SK-N-SH (cell line): ENCODE measurements at regions not wholly inside any gene's neighbourhood (a gene's known extent, or its start where the extent isn't known, plus 50 kb on each side); places are given as distances from the start of the nearest gene placed in this dataset.

Experiments
- CTCF ChIA-PET: fragments of 300-600, 350-600 bp; formaldehyde crosslinking; extraction: SDS; loops from one replicate; lab custom pipeline; 2021; lab: Yijun Ruan, JAX
- POLR2A ChIA-PET: fragments of 350-600 bp; sonication (Branson Sonifier 250); formaldehyde crosslinking; extraction: SDS; loops from one replicate; lab custom pipeline; 2020; ENCODE audit warnings: antibody characterized with exemption, inconsistent platforms; lab: Yijun Ruan, JAX
- DNase-seq: peaks from one replicate; pipeline ENCODE4 v3.0.0; 2012
- H2AFZ ChIP-seq: fragments of 200-600 bp; sonication (generic); 2 replicates; pipeline ENCODE4 v1.8.1; 2016; ENCODE audit warnings: antibody characterized with exemption, mild to moderate bottlenecking, low read depth
- H3F3A ChIP-seq: fragments of 200-600 bp; sonication (generic); replicated peaks from 2 replicates; pipeline ENCODE3; 2016; ENCODE audit warnings: antibody characterized with exemption, mild to moderate bottlenecking; ENCODE audit not compliant: insufficient read depth
- H3K27ac ChIP-seq, 2 experiments: fragments of 200-500 bp in 1 of 2; fragments of 200-600 bp in 1 of 2; sonication (Bioruptor generic) in 1 of 2; sonication (generic), shearing (Covaris generic) in 1 of 2; 2 replicates each; pipeline versions ENCODE4 v1.5.1 to v1.6.1; 2014 to 2016; ENCODE audit warnings: low read depth in 2 of 2, inconsistent platforms in 1 of 2, low read length in 1 of 2, mild to moderate bottlenecking in 1 of 2, mixed read lengths in 1 of 2
- H3K27me3 ChIP-seq: fragments of 200-600 bp; sonication (generic), shearing (Covaris generic); 2 replicates; pipeline ENCODE4 v1.6.1; 2016; ENCODE audit warnings: mixed run types; ENCODE audit not compliant: insufficient read depth
- H3K36me3 ChIP-seq, 2 experiments: fragments of 200-500 bp in 1 of 2; fragments of 200-600 bp in 1 of 2; sonication (Bioruptor generic) in 1 of 2; sonication (generic) in 1 of 2; replicated peaks in 1 of 2; 2 replicates each; pipeline versions ENCODE3 to v1.5.1; 2014 to 2016; ENCODE audit warnings: low read length in 1 of 2, mild to moderate bottlenecking in 1 of 2; ENCODE audit not compliant: insufficient read depth in 2 of 2, control insufficient read depth in 1 of 2
- H3K4me1 ChIP-seq, 2 experiments: fragments of 200-500 bp in 1 of 2; fragments of 200-600 bp in 1 of 2; sonication (Bioruptor generic) in 1 of 2; sonication (generic), shearing (Covaris generic) in 1 of 2; 2 replicates each; pipeline versions ENCODE4 v1.5.1 to v1.6.1; 2014 to 2016; ENCODE audit warnings: low read depth in 1 of 2, low read length in 1 of 2, mixed run types in 1 of 2; ENCODE audit not compliant: insufficient read depth in 2 of 2, control insufficient read depth in 1 of 2
- H3K4me2 ChIP-seq: fragments of 200-600 bp; sonication (generic), shearing (Covaris generic); 2 replicates; pipeline ENCODE4 v1.6.1; 2017; ENCODE audit warnings: mixed run types
- H3K4me3 ChIP-seq, 2 experiments: fragments of 200-500 bp in 1 of 2; fragments of 200-600 bp in 1 of 2; sonication (Bioruptor generic) in 1 of 2; sonication (generic), shearing (Covaris generic) in 1 of 2; 2 replicates each; pipeline versions ENCODE4 v1.5.1 to v1.8.1; 2014 to 2016; ENCODE audit warnings: low read depth in 2 of 2, inconsistent platforms in 1 of 2, low read length in 1 of 2, mild to moderate bottlenecking in 1 of 2, mixed read lengths in 1 of 2, moderate library complexity in 1 of 2
- H3K79me2 ChIP-seq: fragments of 200-600 bp; sonication (generic); 2 replicates; pipeline ENCODE4 v1.8.1; 2017; ENCODE audit warnings: mild to moderate bottlenecking; ENCODE audit not compliant: insufficient read depth
- H3K9ac ChIP-seq: fragments of 200-600 bp; sonication (generic); 2 replicates; pipeline ENCODE4 v1.6.1; 2017; ENCODE audit warnings: mixed run types
- H3K9me2 ChIP-seq: fragments of 200-600 bp; sonication (generic); 2 replicates; pipeline ENCODE4 v1.6.1; 2017; ENCODE audit warnings: mixed run types
- H3K9me3 ChIP-seq: fragments of 200-600 bp; sonication (generic); 2 replicates; pipeline ENCODE4 v1.6.1; 2017; ENCODE audit warnings: mixed run types, mild to moderate bottlenecking, moderate library complexity
- H4K20me1 ChIP-seq: fragments of 200-600 bp; sonication (generic); 2 replicates; pipeline ENCODE4 v1.6.1; 2017; ENCODE audit warnings: mild to moderate bottlenecking, mixed run types; ENCODE audit not compliant: insufficient read depth
- CHD2 ChIP-seq: fragments of 150-350 bp; IDR thresholded peaks from 2 replicates; pipeline ENCODE4 v1.6.1; 2018; ENCODE audit warnings: low read length; ENCODE audit not compliant: partially characterized antibody
- CTCF ChIP-seq: fragments of 200-600 bp; sonication (generic); IDR thresholded peaks from 2 replicates; pipeline ENCODE4 v1.6.1; 2017; ENCODE audit warnings: antibody characterized with exemption, mild to moderate bottlenecking, moderate library complexity
- EP300 ChIP-seq, 2 experiments: IDR thresholded peaks; 2 replicates each; pipeline versions ENCODE4 v1.4.0 to v1.6.1; 2012; ENCODE audit warnings: borderline replicate concordance in 1 of 2, low read depth in 1 of 2, low read length in 1 of 2
- EZH2phosphoT487 ChIP-seq: fragments of 200-600 bp; sonication (generic); IDR thresholded peaks from 2 replicates; pipeline ENCODE4 v1.6.1; 2017; ENCODE audit warnings: low read depth, mixed run types, mild to moderate bottlenecking, antibody characterized with exemption, moderate library complexity, borderline replicate concordance
- FOSL2 ChIP-seq: IDR thresholded peaks from 2 replicates; pipeline ENCODE4 v1.4.0; 2012; ENCODE audit warnings: low read depth, mild to moderate bottlenecking, moderate library complexity, borderline replicate concordance
- FOXM1 ChIP-seq: IDR thresholded peaks from 2 replicates; pipeline ENCODE4 v1.4.0; 2012; ENCODE audit warnings: low read depth, mild to moderate bottlenecking
- MEF2A ChIP-seq: IDR thresholded peaks from 2 replicates; pipeline ENCODE4 v1.4.0; 2012; ENCODE audit warnings: low read depth, borderline replicate concordance
- MXI1 ChIP-seq: IDR thresholded peaks from 2 replicates; pipeline ENCODE4 v1.6.1; 2012; ENCODE audit warnings: mild to moderate bottlenecking, low read depth, low read length, improper control_type of control experiment
- NFIC ChIP-seq: IDR thresholded peaks from 2 replicates; pipeline ENCODE4 v1.4.0; 2012; ENCODE audit warnings: borderline replicate concordance
- NRF1 ChIP-seq: IDR thresholded peaks from 2 replicates; pipeline ENCODE4 v1.6.1; 2012; ENCODE audit warnings: low read depth, mild to moderate bottlenecking, low read length
- POLR2AphosphoS5 ChIP-seq: IDR thresholded peaks from 2 replicates; pipeline ENCODE4 v1.6.1; 2012; ENCODE audit warnings: low read depth, low read length
- SIN3A ChIP-seq: IDR thresholded peaks from 2 replicates; pipeline ENCODE4 v1.6.1; 2012; ENCODE audit warnings: low read depth, mild to moderate bottlenecking, low read length, moderate library complexity, borderline replicate concordance
- TCF12 ChIP-seq: IDR thresholded peaks from 2 replicates; pipeline ENCODE4 v1.4.0; 2012
- TEAD4 ChIP-seq: IDR thresholded peaks from 2 replicates; pipeline ENCODE4 v1.4.0; 2012; ENCODE audit warnings: mild to moderate bottlenecking, borderline replicate concordance; ENCODE audit not compliant: insufficient read depth
- ZBTB33 ChIP-seq: IDR thresholded peaks from 2 replicates; pipeline ENCODE4 v1.4.0; 2012; ENCODE audit warnings: low read depth, borderline replicate concordance
- WGBS: methylation state at CpG from one replicate; pipeline ENCODE4 v1.1.6; 2017; ENCODE audit warnings: low lambda C conversion rate; 5-methylcytosine and 5-hydroxymethylcytosine counted together
- TF ChIP-seq, protein P1 (sequence below): IDR thresholded peaks from 2 replicates; pipeline ENCODE4 v1.4.0; 2012; ENCODE audit warnings: low read depth

- Histone ChIP-seq H3K4me3 (no peak overlapping the region), H3K79me2 (no peaks in the 10 kb centered on the region), H3K27me3 (no peaks in the 10 kb centered on the region), H3K4me1 (no peaks in the 10 kb centered on the region; a peak in 1 of 4 replicates), H3K36me3 (no peaks in the 10 kb centered on the region), H3K27ac (no peak overlapping the region), H3K9me2 (no peaks in the 10 kb centered on the region), H4K20me1 (no peaks in the 10 kb centered on the region), H3K4me2 (no peak overlapping the region), H3F3A (no peaks in the 10 kb centered on the region), H3K9ac (no peak overlapping the region), H2AFZ (no peak overlapping the region), H3K9me3 (no peaks in the 10 kb centered on the region)
- TF ChIP-seq MEF2A, result no peak
- no peak for TF ChIP-seq TEAD4
- no peak for TF ChIP-seq FOSL2
- TF ChIP-seq CHD2, result no peak
- no peak for TF ChIP-seq EP300 (IDR thresholded peaks at IDR 0.05; ENCODE audit: borderline replicate concordance in 1 of 2, low read depth in 1 of 2, low read length in 1 of 2)
- TF ChIP-seq FOXM1, result no peak
- TF ChIP-seq ZBTB33, result no peak
- TF ChIP-seq TCF12, result no peak
- TF ChIP-seq NRF1, result no peak
- no peak for TF ChIP-seq CTCF
- no peak for TF ChIP-seq NFIC
- TF ChIP-seq SIN3A, result no peak
- ChIA-PET POLR2A (no interaction called here), CTCF (no interaction called here)
- no peak for DNase-seq
- WGBS, result 64% methylated on average over 4 of the region's 4 CpGs
Observed at GRCh38 chr5:60453186-60453976, 246.6 kb downstream of the DEPDC1B start.

- ChIA-PET CTCF (no interaction called here), POLR2A (no interaction called here)
- Histone ChIP-seq H3K27me3 (no peaks in the 10 kb centered on the region), H3K4me2 (no peak overlapping the region), H3F3A (no peaks in the 10 kb centered on the region), H3K9me3 (no peaks in the 10 kb centered on the region), H3K4me1 (no peaks in the 10 kb centered on the region; a peak in 1 of 4 replicates), H4K20me1 (no peaks in the 10 kb centered on the region), H3K27ac (no peak overlapping the region), H3K9me2 (no peaks in the 10 kb centered on the region), H2AFZ (no peak overlapping the region), H3K9ac (no peak overlapping the region), H3K36me3 (no peaks in the 10 kb centered on the region), H3K4me3 (no peak overlapping the region), H3K79me2 (no peaks in the 10 kb centered on the region)
- TF ChIP-seq MXI1 (no peak), FOSL2 (no peak), NFIC (no peak), POLR2AphosphoS5 (no peak), EZH2phosphoT487 (no peak)
- TF ChIP-seq, protein P1, sequence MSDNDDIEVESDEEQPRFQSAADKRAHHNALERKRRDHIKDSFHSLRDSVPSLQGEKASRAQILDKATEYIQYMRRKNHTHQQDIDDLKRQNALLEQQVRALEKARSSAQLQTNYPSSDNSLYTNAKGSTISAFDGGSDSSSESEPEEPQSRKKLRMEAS, result no peak
- WGBS, result 68% methylated on average over 2 of the region's 2 CpGs
- no peak for DNase-seq
Observed at GRCh38 chr5:60448600-60448999, 251.4 kb downstream of the DEPDC1B start.
